ENCODE measurements at regions not wholly inside any gene's neighbourhood (a gene's known extent, or its start where the extent isn't known, plus 50 kb on each side); places are given as distances from the start of the nearest gene placed in this dataset.
"Not testable (repeated sequence)": the region's sequence is repeated elsewhere in the genome, so short reads cannot be mapped to it uniquely, and the experiment has no call there.

GRCh38 chr3:125831005-125831750, 137.8 kb upstream of the ROPN1B start:
- not testable (repeated sequence) for DNase-seq

DNA sequence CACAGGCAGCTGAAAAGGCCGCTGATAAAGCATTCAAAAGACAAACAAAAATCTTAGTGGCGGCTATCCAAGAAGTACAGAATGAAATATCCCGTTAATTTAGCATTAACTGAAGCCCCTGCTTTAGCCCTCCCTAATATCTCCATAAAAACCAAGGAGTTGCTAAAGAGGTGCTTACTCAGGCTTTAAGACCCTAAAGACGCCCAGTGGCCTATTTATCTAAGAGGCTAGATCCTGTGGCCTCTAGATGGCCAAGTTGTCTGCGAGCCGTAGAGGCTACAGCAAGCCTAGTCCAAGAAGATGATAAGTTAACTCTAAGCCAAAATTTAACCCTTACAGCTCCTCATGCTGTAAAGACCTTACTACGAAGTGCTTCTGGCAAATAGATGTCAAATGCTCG, 133.4 kb upstream of the ROPN1B start:
- DNase-seq: not testable (repeated sequence)

GRCh38 chr3:125836011-125836551, 132.9 kb upstream of the ROPN1B start:
- DNase-seq: not testable (repeated sequence)

DNA sequence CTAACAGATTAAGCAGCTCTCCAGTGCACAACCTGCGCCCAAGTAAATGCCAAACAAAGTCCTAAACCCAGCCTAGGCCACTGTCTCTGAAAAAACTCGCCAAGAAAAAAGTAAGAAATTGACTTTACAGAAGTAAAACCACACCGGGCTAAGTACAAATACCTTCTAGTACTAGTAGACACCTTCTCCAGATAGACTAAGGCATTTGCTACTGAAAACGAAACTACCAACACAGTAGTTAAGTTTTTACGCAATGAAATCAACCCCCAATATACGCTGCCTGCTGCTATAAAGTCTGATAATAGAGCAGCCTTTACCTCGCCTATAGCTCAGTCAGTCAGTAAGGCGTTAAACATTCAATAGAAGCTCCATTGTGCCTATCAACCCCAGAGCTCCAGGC, 132.2 kb upstream of the ROPN1B start:
- not testable (repeated sequence) for DNase-seq

GRCh38 chr3:125838857-125839256, 130.1 kb upstream of the ROPN1B start:
- DNase-seq: not testable (repeated sequence)

- not testable (repeated sequence) for DNase-seq
These were observed 128.5 kb upstream of the ROPN1B start for GRCh38 chr3:125840465-125840864.

DNA sequence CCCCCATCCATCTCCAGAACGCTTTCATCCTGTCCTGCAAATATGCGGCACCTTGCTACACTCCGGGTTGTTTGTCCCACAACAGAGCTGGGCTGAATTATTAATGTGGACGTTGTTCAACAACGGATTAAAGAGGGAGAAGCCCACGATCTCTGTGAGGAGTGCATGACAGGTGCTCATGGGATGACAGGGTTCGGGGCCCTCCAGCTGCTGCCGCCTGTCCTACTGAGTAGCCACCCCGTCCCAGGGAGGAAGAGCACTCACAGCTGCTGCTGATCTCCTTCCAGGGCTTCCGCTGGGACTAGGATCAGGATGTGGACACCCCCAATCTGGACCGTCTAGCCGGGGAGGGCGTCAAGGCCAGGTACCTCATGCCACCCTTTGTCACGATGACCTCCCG, 121.0 kb upstream of the ROPN1B start:
- DNase-seq: not testable (repeated sequence)

DNA sequence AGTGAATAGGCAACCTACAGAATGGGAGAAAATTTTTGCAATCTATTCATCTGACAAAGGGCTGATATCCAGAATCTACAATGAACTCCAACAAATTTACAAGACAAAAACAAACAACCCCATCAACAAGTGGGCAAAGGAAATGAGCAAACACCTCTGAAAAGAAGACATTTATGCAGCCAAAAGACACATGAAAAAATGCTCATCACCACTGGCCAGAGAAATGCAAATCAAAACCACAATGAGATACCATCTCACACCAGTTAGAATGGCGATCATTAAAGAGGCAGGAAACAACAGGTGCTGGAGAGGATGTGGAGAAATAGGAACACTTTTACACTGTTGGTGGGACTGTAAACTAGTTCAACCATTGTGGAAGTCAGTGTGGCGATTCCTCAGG, 114.0 kb upstream of the ROPN1B start:
- DNase-seq: not testable (repeated sequence)

DNA sequence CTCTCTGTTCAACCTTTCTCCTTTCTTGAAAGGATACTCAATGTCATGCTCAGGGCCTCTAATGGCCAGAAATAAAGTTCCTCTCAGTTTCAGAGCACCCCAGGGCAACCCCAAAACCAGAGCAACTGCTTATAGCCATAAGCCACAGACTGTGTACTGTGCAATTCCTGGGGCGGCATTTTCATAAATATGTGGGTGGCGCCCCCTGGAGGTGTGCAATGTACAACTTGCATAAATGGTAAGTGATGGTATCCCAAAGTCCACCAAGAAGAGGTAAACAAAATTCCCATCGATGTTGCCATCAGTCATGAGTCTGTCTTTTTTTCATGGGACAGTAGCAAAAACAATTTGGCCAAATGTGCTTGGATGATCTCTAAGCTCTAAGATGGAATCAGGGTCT, 108.4 kb upstream of the ROPN1B start:
- not testable (repeated sequence) for DNase-seq

GRCh38 chr3:125862841-125863254, 106.1 kb upstream of the ROPN1B start:
- DNase-seq: not testable (repeated sequence)

GRCh38 chr3:125864532-125864931, 104.4 kb upstream of the ROPN1B start:
- DNase-seq: not testable (repeated sequence)

GRCh38 chr3:125886006-125886405, 83.0 kb upstream of the ROPN1B start:
- peak; percentile 56 for DNase-seq

- DNase-seq: not testable (repeated sequence)
These were observed 69.8 kb upstream of the ROPN1B start for GRCh38 chr3:125899181-125899580.

DNA sequence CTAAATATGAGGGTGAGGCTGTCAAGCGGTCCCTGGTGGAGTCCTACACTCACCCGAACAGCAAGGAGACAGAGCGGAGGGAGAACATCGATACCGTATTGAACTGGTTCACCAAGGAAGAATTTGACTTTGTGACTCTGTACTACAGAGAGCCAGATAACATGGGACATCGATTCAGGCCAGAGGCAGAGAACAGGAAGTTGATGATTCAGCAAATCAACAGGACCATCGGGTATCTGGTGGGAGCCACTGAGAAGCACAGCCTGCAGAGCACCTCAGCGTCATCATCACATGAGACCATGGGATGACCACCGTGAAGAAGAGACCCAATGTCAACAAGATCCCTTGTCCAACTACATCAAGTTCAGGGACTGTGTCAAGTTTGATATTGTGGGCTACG, 67.5 kb upstream of the ROPN1B start:
- not testable (repeated sequence) for DNase-seq

DNA sequence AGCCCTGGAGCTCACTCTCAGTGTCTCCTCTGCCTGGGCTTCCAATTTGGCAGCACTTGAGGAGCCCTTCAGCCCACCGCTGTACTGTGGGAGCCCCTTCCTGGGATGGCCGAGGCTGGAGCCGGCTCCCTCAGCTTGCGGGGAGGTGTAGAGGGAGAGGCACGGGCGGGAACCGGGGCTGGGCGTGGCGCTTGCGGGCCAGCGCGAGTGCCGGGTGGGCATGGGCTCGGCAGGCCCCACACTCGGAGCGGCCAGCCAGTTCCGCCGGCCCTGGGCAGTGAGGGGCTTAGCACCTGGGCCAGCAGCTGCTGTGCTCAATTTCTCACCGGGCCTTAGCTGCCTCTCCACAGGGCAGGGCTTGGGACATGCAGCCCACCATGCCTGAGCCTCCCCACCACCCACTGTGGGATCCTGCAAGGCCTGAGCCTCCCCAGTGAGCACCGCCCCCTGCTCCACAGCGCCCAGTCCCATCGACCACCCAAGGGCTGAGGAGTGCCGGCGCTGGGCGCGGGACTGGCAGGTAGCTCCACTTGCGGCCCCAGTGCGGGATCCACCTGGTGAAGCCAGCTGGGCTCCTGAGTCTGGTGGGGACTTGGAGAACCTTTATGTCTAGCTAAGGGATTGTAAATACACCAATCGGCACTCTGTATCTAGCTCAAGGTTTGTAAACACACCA, 65.1 kb upstream of the ROPN1B start:
- not testable (repeated sequence) for DNase-seq

GRCh38 chr3:125907279-125907678, 61.7 kb upstream of the ROPN1B start:
- DNase-seq: peak; percentile 44

DNA sequence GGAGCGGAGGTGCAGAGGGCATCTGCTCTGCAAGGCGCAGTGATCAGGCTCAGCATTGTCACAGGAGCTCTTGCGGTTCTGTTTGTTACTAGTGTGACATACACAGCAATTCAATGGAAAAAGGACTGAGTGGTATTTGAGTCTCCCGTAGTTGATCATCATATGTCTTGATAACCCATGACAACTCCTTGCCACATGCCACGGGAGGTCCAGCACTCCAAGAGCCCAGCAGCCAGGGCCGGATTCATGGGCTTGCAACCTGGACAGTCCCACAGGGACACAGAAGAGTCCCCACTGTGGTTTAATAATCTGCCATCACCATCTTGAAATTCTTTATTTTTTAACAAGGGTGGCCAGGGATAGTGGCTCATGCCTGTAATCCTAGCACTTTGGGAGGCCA, 58.1 kb upstream of the ROPN1B start:
- not testable (repeated sequence) for DNase-seq

DNA sequence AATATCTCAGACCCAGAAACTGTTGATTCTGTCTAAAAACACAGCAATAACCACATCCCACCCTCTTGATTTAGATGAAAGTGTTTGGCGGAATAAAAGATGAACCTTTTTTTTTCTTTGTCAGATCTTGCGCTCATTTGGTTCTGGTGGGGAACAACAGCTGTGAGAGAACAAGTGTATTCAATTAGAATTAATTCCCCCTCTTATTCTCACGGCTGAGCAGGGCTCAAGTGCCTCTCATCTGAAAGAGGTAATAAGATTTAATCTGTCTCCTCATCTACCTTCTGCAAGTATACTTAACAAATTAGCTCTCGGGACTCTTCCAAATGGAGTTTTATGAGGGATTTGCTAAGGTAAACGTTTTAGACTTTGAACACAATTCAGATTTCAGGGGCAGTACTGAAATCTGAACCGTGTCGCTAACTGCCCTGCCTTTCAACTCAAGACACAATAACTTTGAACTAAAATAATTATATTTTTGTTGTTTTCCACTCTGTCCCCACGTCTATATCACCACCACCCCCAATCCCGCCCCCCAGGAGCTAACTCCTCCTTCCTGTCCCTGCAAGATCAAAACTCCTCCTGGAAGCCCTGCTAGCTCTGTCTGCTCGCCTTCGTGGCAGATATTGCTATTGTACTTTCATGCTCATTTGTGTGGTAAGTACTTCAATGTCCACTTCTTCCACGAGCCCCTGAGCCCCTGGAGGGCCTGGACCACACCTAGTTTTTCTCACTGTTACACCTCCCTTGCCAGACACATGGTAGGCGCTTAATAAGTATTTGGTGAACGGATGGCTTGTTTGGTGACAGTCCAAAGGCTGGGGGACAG, 54.2 kb upstream of the ROPN1B start:
- not testable (repeated sequence) for DNase-seq

DNA sequence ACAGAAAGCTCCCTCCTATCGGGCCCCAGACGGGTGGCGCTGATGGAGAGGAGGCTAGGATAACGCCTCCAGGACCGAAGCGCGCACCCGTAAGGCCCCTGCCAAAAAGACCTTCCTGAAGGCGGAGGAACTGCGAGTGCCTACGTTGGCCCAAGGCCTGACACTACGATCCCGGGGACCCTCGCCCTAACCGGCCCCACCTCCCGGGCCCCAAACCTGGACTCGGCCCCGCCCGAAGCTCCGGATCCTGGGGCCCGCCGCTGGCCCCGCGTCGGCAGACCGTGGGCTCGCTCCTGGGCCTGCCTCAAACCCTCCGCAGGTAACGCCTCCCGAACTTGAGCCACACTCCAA, 53.6 kb upstream of the ROPN1B start:
- not testable (repeated sequence) for DNase-seq

- peak; percentile 87 for DNase-seq
These were observed 53.1 kb upstream of the ROPN1B start for GRCh38 chr3:125915792-125916375.

- peak; percentile 83 for DNase-seq
These were observed 52.5 kb upstream of the ROPN1B start for GRCh38 chr3:125916376-125916978.

- not testable (repeated sequence) for DNase-seq
These were observed 51.9 kb upstream of the ROPN1B start for GRCh38 chr3:125917020-125917549.

All from NCI-H187 treated with DMSO at 0.1 percent for 48 hours (cell line).